CD14-positive monocyte (primary cell): ENCODE measurements at regions not wholly inside any gene's neighbourhood (a gene's known extent, or its start where the extent isn't known, plus 50 kb on each side); places are given as distances from the start of the nearest gene placed in this dataset.

Experiments used
- DNase-seq, 3 donors: peaks; one replicate each; pipeline ENCODE4 v3.0.0-alpha.2; 2011 to 2022
- H2AFZ ChIP-seq: 2 replicates; pipeline ENCODE4 v1.6.0; 2012; ENCODE audit warnings: mild to moderate bottlenecking, low read depth, low read length, inconsistent platforms; ENCODE audit not compliant: insufficient read depth, poor library complexity, severe bottlenecking
- H3K27ac ChIP-seq, 2 donors: 1 replicate in 1 of 2; 2 replicates in 1 of 2; pipeline ENCODE4 v1.5.1; 2012 to 2013; ENCODE audit warnings: low read length in 2 of 2, control low read depth in 1 of 2, inconsistent platforms in 1 of 2, low read depth in 1 of 2, mild to moderate bottlenecking in 1 of 2
- H3K27me3 ChIP-seq, 2 donors: one replicate each; pipeline versions ENCODE4 v1.6.0 to v1.6.1; 2011 to 2013; ENCODE audit warnings: low read length in 2 of 2; ENCODE audit not compliant: control insufficient read depth in 2 of 2, insufficient read depth in 2 of 2
- H3K36me3 ChIP-seq, 2 donors: replicated peaks in 1 of 2; 1 replicate in 1 of 2; 2 replicates in 1 of 2; pipeline versions ENCODE4 v1.5.1 to v1.6.1; 2012 to 2013; ENCODE audit warnings: low read length in 2 of 2, control low read depth in 1 of 2, inconsistent platforms in 1 of 2, mild to moderate bottlenecking in 1 of 2; ENCODE audit not compliant: insufficient read depth in 2 of 2, control insufficient read depth in 1 of 2
- H3K4me1 ChIP-seq, 2 donors: 1 replicate in 1 of 2; 2 replicates in 1 of 2; pipeline versions ENCODE4 v1.5.1 to v1.6.1; 2012 to 2013; ENCODE audit warnings: low read length in 2 of 2, control low read depth in 1 of 2, inconsistent platforms in 1 of 2, mild to moderate bottlenecking in 1 of 2, moderate library complexity in 1 of 2; ENCODE audit not compliant: insufficient read depth in 2 of 2, control insufficient read depth in 1 of 2
- H3K4me2 ChIP-seq: replicated peaks from 2 replicates; pipeline ENCODE3; 2012; ENCODE audit warnings: low read length, moderate library complexity, mild to moderate bottlenecking; ENCODE audit not compliant: poor library complexity, severe bottlenecking; ENCODE audit errors: extremely low read depth
- H3K4me3 ChIP-seq, 3 experiments: fragments of 200-600 bp in 1 of 3; sonication (generic) in 1 of 3; replicated peaks in 1 of 3; 1 replicate in 2 of 3; 2 replicates in 1 of 3; pipeline ENCODE4 v1.5.1; 2011 to 2013; ENCODE audit warnings: low read length in 3 of 3, mild to moderate bottlenecking in 3 of 3, control low read depth in 2 of 3, low read depth in 2 of 3, inconsistent platforms in 1 of 3, moderate library complexity in 1 of 3
- H3K79me2 ChIP-seq: 2 replicates; pipeline ENCODE4 v1.6.0; 2012; ENCODE audit warnings: mild to moderate bottlenecking, control low read depth, inconsistent platforms, low read length, moderate library complexity; ENCODE audit not compliant: insufficient read depth
- H3K9ac ChIP-seq: 2 replicates; pipeline ENCODE4 v1.6.0; 2017; ENCODE audit warnings: low read length, mild to moderate bottlenecking; ENCODE audit not compliant: insufficient read depth, poor library complexity, severe bottlenecking
- H3K9me3 ChIP-seq, 2 donors: replicated peaks in 1 of 2; 1 replicate in 1 of 2; 2 replicates in 1 of 2; pipeline versions ENCODE4 v1.5.1 to v1.6.1; 2012 to 2013; ENCODE audit warnings: low read length in 2 of 2, control low read depth in 1 of 2; ENCODE audit not compliant: control insufficient read depth in 1 of 2, insufficient read depth in 1 of 2
- H4K20me1 ChIP-seq: 2 replicates; pipeline ENCODE4 v1.6.0; 2012; ENCODE audit warnings: mild to moderate bottlenecking, low read length, control low read depth, moderate library complexity; ENCODE audit not compliant: insufficient read depth
- H3K27ac Mint-ChIP-seq, 7 donors: one replicate each; pipeline ENCODE4 v1.8.0; 2020; ENCODE audit warnings: mild to moderate bottlenecking in 7 of 7, mixed read lengths in 7 of 7, moderate library complexity in 6 of 7, inconsistent platforms in 2 of 7
- H3K27me3 Mint-ChIP-seq, 3 donors: one replicate each; pipeline ENCODE4 v1.8.0; 2021 to 2022; ENCODE audit warnings: low read depth in 3 of 3, mild to moderate bottlenecking in 3 of 3, mixed read lengths in 3 of 3, moderate library complexity in 3 of 3, inconsistent platforms in 1 of 3
- H3K36me3 Mint-ChIP-seq, 2 donors: one replicate each; pipeline ENCODE4 v1.8.0; 2020; ENCODE audit warnings: mixed read lengths in 2 of 2, inconsistent platforms in 1 of 2, mild to moderate bottlenecking in 1 of 2
- H3K4me1 Mint-ChIP-seq: one replicate; pipeline ENCODE4 v1.8.0; 2020; ENCODE audit warnings: mild to moderate bottlenecking, mixed read lengths
- H3K4me3 Mint-ChIP-seq, 2 donors: one replicate each; pipeline ENCODE4 v1.8.0; 2020; ENCODE audit warnings: mild to moderate bottlenecking in 2 of 2, mixed read lengths in 2 of 2, moderate library complexity in 1 of 2
- H3K9me3 Mint-ChIP-seq, 7 donors: one replicate each; pipeline ENCODE4 v1.8.0; 2020 to 2022; ENCODE audit warnings: mixed read lengths in 7 of 7, mild to moderate bottlenecking in 6 of 7, moderate library complexity in 6 of 7, inconsistent platforms in 2 of 7
- WGBS: methylation state at CpG from one replicate; pipeline ENCODE4 v1.1.5; 2013; ENCODE audit warnings: missing lambda C conversion rate; ENCODE audit not compliant: insufficient coverage; 5-methylcytosine and 5-hydroxymethylcytosine counted together
- intact Hi-C, 2 donors: fragments of 100-400 bp; cut with micrococcal nuclease; formaldehyde crosslinking; loops; one replicate each; pipeline versions ENCODE4 v1.15.0 to v1.15.1; 2023
- TF ChIP-seq, protein P1 (sequence below): fragments of 200-600 bp; IDR thresholded peaks from one replicate; pipeline ENCODE4 v1.8.0; 2022; ENCODE audit warnings: antibody characterized with exemption, mild to moderate bottlenecking

DNA sequence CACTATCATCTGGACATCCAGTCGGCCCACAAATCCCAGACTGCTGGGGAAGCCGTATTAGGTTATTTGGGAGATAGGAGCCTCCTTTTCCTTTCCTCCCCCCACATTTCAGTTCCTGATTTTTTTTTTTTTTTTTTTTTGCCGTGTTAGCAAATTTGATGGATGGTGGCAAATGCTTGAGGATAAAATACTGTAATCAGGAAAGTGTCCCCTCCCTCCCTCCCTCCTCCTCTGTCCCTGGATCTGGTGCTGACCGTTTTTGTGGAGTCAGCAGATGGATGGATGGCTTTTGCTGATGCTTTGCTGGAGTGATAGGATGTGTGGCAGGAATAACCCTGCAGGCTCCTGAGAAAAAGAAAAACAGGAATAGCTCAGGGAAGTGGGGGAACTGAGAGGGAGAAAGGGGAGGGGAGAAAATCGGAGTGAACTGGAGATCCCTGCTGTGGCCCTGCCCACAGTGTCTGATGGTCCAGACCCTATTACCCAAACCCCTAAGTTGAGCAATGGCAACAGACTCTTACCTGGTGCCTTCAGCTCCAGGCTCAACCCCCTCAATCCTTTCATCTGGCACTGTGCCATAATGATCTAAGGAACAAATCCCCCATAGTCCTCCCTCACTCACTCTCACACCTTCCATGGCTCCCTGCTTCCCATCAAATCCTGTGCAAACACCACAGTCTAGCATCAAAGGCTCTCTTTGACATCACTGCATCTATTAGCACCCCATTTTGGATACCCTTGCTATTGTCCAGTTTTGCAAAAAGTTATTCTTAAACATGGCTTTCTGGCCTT, 277.3 kb upstream of the CHD6 start:
- Mint-ChIP-seq H3K9me3 (peaks cover 0 to 1% (median 0%) of the 10 kb centered on the region in 7 donors), H3K4me3 (no peak overlapping the region), H3K27ac (no peak overlapping the region), H3K36me3 (no peaks in the 10 kb centered on the region), H3K27me3 (peaks cover 0 to 4% (median 0%) of the 10 kb centered on the region in 3 donors), H3K4me1 (no peaks in the 10 kb centered on the region)
- no peaks in the 10 kb centered on the region for H3K4me1 ChIP-seq
- no peak overlapping the region for H3K27ac ChIP-seq
- H3K4me2 ChIP-seq: no peak overlapping the region
- H3K9me3 ChIP-seq: no peaks in the 10 kb centered on the region
- H4K20me1 ChIP-seq: no peaks in the 10 kb centered on the region
- intact Hi-C loops: no loop called here
- TF ChIP-seq, protein P1, sequence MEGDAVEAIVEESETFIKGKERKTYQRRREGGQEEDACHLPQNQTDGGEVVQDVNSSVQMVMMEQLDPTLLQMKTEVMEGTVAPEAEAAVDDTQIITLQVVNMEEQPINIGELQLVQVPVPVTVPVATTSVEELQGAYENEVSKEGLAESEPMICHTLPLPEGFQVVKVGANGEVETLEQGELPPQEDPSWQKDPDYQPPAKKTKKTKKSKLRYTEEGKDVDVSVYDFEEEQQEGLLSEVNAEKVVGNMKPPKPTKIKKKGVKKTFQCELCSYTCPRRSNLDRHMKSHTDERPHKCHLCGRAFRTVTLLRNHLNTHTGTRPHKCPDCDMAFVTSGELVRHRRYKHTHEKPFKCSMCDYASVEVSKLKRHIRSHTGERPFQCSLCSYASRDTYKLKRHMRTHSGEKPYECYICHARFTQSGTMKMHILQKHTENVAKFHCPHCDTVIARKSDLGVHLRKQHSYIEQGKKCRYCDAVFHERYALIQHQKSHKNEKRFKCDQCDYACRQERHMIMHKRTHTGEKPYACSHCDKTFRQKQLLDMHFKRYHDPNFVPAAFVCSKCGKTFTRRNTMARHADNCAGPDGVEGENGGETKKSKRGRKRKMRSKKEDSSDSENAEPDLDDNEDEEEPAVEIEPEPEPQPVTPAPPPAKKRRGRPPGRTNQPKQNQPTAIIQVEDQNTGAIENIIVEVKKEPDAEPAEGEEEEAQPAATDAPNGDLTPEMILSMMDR: no peak
- no peaks in the 10 kb centered on the region for H3K36me3 ChIP-seq
- WGBS: no CpG with 5 or more reads among the region's 5 CpGs
- H3K4me3 ChIP-seq: no peak overlapping the region
- no peak for DNase-seq
- no peak overlapping the region for H3K9ac ChIP-seq
- H3K27me3 ChIP-seq: no peaks in the 10 kb centered on the region
- no peak overlapping the region for H2AFZ ChIP-seq
- no peaks in the 10 kb centered on the region for H3K79me2 ChIP-seq

DNA sequence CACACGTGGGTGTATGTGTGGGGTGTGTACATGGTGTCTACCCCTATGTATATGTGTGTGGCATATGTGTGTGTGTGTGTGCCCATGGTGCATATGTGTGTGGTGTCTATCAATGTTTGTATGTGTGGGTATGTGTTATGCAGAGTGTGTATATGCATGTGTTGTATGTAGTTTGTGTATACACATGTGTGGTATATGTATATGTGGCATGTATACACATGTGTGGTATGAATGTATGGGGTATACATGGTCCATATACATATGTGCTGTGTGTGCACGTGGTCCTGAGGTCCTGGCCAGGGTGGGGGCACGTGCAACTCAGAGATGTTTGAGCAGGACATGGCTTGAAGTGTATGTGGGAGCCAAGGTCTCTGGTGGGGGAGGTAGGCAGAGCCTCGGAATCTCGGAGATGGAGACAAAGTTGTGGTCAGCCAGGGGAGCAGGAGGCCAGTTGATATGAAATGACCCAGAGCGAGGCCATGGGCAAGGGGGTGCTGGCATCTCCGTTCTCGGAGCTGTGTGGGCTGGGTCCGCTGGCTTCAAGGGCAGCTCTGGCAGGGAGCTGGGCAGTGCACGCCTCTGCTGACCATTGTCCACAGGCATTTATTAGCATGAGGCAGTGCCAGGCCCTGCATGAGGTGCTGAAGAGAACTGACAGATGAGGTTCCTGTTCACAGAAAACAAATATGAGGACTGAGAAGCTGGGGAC, 276.2 kb upstream of the CHD6 start:
- no peaks in the 10 kb centered on the region for H4K20me1 ChIP-seq
- H3K27ac Mint-ChIP-seq: no peak overlapping the region
- no peaks in the 10 kb centered on the region for H3K9me3 ChIP-seq
- no peak overlapping the region for H3K4me3 ChIP-seq
- H2AFZ ChIP-seq: no peak overlapping the region
- DNase-seq: no peak
- intact Hi-C loops: no loop called here
- no peaks in the 10 kb centered on the region for H3K27me3 ChIP-seq
- peaks cover 0 to 1% (median 0%) of the 10 kb centered on the region in 7 donors for H3K9me3 Mint-ChIP-seq
- no peaks in the 10 kb centered on the region for H3K4me1 Mint-ChIP-seq
- no peak overlapping the region for H3K9ac ChIP-seq
- H3K4me1 ChIP-seq: no peaks in the 10 kb centered on the region
- TF ChIP-seq, protein P1: no peak
- no peak overlapping the region for H3K4me2 ChIP-seq
- WGBS: 96% methylated on average over 10 of the region's 10 CpGs
- no peak overlapping the region for H3K27ac ChIP-seq
- H3K27me3 Mint-ChIP-seq: peaks cover 0 to 3% (median 0%) of the 10 kb centered on the region in 3 donors
- no peaks in the 10 kb centered on the region for H3K79me2 ChIP-seq
- no peaks in the 10 kb centered on the region for H3K36me3 Mint-ChIP-seq
- H3K4me3 Mint-ChIP-seq: no peak overlapping the region
- H3K36me3 ChIP-seq: no peaks in the 10 kb centered on the region
